ENCODE measurements at regions not wholly inside any gene's neighbourhood (a gene's known extent, or its start where the extent isn't known, plus 50 kb on each side); places are given as distances from the start of the nearest gene placed in this dataset.
"Not testable (repeated sequence)": the region's sequence is repeated elsewhere in the genome, so short reads cannot be mapped to it uniquely, and the experiment has no call there.

DNA sequence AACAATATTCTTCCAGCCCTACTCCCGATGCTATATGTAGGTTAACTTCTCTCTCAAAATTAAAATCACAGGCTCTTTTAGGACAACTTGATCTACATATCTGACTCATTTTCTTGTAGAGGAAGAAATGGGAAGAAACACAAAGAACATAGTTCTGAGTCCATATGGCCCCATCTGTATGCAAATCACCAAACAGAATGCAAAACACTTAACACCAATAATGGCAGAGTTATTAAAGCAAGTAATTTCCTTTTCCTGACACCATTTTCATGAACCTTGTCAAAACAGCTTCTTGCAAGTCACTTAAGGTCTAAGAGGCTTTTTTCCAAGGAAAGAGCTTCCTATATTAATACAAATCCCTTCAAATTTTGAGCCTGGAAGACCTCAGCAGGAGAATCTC lies 300.4 kb upstream of the CLEC14A start:
- no peak for DNase-seq

DNA sequence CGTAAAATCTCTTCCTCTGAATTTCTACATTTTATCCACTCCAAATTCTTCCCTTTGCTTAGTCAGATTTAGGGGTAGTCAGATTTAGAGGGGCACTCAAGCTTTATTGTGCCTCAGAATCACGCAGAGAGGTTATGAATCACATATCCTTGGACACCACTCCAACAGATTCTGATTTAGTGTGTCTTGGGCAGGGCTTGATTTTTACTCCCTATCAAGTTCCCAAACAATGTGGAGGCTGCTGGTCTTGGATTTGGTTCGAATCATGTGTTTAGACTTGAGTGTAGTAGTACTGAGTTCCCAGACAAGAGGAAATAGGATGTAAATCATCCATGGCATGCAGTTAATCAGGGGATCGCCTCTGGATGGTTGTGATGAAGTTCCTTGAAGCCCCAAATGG lies 298.1 kb upstream of the CLEC14A start:
- DNase-seq, result no peak

DNA sequence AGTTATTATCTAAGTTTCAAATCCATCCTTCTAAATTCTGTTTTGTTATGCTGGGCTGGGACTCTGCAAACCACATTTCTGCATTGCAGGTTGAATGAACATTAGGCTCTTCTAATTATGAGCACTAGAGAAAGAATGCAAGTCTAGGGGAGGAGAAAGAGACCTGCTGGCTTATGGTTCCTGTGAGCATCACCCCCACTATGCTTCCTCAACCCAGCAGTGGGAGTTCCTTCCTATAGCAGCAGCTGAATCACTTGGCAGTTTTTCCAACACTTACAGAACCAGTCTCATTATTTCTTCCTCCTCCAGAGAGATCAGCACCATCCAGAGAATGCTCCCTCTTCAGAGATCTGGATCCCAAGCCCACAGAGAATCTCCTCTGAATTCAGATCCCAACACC lies 297.7 kb upstream of the CLEC14A start:
- DNase-seq, result no peak

DNA sequence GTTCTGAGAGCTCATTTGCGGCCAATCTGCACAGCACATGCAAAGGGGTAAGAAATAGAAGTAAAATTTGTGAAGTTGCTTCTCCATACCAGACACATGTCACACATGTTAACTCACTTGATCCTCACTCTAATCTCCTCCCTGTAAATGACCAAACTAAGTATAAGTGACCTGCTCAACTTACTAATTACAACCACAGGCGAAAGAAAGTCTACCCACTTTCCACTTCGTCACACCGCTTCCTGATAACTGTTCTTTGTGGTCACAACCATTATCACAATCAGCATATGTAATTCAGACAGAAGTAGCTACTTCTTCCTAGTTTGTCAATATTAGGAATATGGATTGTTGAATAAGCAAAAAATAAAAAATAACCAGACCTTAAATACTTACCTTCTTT lies 293.7 kb upstream of the CLEC14A start:
- no peak for DNase-seq

DNA sequence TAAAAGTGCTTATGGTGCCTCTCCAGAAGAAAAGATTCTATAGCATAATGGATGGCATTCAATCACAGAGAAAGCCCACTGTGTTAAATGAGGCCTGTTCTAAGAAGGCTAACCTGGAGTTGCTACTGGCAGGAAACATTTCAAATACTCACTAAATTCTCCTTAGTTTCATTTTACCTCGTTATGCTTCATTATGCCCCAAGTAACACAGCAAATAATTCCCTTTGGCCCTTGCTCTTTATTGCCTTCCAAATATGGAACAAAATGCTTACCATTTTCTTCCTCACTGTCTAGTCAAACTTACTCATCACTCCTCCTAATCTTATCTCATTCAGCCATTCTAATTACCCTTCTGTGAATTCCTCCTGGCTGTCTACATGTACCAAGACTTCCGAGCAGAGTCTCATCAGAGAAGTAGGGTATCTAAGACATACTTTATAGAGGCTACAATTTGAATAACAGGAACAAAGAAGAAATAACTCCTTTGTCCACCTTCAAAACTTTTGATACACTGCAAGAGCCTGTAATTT lies 292.1 kb upstream of the CLEC14A start:
- DNase-seq, result no peak

DNA sequence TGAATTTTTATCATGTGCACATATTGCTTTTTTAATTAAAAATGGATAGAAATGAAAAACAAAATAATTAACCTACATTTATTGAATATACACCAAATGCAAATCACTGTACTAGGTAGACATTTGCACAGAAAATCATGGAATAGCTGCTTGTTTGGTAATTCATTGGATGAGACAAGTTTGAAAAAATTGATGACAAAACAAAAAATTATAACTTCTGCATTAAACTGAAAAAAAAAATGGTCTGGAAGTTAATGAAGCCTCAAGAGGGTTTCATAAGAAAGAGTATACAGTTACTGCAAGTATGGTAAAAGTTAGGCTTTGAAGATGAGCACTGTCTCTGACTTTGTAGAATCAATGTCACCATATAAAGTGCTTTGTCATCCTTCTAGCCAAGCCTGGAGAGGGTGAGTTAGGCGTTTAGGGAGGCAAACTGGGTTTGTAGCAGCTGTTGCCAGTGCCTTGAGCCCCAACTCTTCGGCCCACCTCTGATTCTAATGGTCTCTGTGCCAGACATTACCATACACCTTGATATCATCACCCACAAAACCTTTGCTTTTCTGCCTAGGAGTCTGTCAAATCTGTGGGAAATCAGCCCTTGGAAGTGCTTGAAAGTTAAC lies 291.1 kb upstream of the CLEC14A start:
- DNase-seq, result no peak

DNA sequence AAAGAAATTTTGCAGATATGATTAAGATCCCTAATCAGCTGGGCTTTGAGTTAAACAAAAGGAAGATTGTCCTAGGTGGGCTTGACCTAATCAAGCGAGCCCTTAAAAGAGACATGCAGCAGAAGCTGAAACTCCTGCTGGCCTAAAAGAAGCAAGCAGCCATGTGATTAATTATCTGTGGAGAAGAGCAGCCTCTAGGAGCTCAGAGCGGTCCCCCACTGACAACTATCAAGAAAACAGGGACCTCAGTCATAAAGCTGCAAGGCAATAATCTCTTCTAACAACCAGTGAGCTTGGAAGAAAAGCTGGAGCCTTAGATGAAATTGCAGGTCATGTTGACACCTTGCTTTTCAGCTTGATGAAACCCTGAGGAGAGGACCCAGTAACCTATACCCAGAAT lies 288.9 kb upstream of the CLEC14A start:
- no peak for DNase-seq

DNA sequence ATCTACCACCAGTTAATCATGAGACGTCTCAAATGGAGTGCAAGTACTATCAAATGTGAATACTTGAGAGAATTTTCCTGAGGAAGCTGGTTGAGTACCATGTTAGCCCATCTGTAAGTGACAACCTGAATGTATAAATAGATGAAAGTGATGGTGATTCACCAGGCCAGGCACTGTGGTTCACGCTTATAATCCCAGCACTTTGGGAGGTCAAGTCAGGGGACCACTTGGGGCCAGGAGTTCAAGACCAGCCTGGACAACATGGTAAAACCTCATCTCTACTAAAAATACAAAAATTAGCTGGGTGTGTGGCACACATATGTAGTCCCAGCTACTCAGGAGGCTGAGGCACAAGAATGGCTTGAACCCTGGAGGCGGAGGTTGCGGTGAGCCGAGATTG lies 288.0 kb upstream of the CLEC14A start:
- not testable (repeated sequence) for DNase-seq

DNA sequence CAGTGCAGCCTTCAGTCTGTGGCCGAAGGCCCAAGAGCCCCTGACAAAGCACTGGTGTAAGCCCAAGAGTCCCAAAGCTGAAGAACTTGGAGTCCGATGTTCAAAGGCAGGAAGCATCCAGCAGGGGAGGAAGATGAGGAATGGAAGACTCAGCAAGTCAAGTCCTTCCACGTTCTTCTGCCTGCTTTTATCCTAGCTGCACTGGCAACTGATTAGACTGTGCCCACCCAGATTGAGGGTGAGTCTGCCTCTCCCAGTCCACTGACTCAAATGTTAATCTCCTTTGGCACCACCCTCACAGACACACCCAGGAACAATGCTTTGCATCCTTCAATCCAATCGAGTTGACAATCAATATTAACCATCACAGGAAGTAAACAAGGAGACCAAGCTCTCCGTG lies 282.2 kb upstream of the CLEC14A start:
- DNase-seq, result not testable (repeated sequence)

DNA sequence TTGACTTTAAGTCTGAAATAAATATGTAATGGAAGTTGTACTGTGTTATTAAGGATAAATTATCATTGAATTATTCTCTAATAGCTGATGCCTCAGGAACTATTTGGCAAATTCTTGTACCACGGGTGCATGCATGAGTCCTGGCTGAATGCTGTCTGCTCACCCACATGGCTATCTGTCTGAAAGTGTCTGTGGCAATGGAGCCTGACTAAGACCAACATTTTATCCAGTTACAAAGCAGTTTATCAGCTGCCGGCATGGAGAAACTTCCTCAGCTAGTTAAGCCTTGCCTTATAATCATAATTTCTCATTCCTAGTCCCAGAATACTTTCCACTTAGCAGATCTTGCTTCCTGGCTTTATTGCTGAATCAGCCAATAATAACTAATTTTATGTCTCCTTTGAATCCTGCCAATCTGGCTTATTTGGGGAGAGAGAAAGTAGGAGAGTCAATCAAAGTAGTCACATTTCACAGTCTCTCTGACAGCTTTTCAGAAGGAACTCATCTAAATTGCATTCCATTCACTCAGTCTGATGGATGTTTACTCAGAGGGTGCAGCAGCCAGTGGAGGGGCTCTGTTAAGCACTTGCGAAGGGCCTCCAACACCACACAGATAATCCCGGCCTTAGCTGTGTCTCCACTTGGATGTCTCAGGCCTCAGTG lies 280.6 kb upstream of the CLEC14A start:
- DNase-seq, result no peak

DNA sequence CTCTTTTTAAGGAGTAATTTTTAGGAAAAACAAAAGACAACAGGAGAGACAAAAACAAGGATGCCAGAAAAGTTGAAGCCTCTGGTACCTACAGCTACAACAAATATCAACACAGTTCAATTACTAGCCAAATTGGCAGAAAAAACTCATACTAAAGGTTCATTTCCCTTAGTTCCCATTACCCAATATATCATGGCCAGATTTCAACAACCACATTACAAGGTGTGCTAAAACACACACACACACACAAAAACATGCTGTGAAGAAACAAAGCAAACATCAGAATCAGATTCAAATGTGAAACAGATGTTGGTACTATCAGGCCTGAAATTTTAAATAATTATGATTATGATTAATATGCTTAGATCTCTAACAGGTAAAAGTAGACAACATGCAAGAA lies 272.7 kb upstream of the CLEC14A start:
- DNase-seq, result no peak

DNA sequence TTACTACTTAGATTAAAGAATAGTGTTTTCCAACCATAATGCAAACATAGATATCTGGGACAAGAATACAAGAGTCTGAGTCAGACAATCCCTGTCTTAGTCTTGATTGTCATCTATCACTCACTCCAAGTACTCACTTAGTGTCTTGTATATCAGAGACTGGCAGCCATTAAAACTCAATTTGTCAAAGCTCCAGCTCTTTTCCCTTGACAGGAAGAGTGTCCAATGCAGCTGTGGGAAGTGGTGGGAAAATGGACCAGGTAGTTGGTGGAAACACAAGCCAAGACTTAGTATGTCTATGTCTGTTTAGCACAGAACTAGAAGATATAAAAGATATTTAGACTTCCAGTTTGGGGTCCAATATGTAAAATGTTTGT lies 271.6 kb upstream of the CLEC14A start:
- no peak for DNase-seq

DNA sequence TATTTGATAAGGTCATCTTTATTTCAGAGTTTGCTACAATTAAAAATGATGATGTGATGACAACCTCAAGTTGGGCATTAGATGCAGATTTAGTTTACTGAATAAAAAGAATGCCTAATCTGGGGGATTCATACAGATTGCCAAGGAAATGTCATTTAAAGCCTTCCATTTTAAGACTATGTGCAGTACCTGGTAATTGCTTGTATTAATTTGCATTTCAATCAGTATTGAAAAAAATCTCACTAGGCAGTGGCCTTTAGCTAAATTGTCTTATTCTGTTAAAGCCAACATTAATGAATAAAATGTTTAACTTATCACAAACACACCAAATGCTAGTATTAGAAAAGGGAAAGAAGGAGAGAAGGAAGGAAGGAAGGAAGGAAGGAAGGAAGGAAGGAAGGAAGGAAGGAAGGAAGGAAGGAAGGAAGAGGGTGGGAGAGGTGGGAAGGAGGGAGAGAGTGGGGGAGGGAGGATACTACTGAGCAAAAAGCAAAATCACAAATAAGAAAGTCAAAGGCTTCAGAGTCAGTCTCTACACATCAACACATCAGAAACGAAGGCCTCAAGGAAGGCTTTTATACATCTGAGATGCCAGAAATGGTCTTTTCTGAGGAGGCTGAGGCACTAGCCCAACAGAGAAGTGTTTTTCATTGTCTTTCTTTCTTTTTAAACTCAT lies 271.1 kb upstream of the CLEC14A start:
- DNase-seq, result no peak

DNA sequence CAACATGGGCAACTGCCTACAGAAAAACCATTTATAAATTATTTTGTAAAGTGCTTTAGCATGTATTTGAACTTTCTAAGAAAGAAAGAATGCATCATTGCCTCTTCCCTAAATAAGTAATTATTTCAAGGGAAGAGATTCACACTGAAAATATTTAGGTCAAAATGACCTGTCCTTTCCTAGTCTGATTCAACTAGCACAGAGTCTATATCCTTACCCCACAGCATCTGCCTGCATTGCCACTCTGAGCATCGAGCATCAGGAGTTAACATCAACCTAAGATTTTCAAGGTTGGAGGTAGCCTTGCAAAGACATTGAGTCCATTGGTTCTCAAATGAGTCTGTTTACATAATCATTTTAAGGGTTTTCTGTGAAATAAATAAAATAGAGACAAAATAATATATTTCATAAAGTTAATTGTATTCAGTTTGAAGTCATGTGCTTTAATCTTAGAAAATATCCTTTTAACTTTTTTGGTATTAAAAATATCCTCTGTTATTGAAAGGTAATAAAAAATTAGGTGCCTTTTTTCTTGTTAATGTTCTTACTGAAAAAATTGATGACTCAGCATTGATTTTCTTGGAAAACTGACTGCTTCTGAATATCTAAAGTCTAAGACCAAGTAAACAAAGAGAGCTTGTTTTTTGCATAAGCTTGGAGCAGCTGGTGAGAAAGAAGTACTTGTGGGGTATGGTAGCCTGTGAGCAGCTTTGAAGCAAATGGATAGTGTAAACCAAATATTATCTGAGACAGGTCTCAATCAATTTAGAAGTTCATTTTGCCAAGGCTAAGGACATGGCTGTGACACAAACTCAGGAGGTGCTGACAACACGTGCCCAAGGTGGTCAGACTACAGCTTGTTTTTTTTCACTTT lies 269.0 kb upstream of the CLEC14A start:
- DNase-seq, result no peak

DNA sequence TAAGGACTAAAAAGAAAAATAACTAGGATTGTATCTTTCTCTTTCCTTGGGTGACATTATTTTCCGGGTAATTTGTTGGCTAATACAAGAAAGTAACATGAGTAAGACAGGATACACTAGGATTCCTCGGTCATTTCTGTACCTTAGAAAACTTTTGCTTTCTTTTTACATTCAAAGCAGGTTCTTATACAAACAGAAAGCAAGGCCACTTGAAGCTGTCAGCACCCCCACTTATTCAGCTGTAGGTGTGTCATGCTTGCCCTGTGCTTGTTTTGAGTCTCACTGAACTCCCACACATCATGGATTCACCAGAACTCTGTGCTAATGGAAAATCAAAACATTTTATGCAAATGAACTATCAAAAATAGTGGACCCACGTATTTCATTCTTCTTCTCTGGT lies 266.8 kb upstream of the CLEC14A start:
- DNase-seq, result no peak

DNA sequence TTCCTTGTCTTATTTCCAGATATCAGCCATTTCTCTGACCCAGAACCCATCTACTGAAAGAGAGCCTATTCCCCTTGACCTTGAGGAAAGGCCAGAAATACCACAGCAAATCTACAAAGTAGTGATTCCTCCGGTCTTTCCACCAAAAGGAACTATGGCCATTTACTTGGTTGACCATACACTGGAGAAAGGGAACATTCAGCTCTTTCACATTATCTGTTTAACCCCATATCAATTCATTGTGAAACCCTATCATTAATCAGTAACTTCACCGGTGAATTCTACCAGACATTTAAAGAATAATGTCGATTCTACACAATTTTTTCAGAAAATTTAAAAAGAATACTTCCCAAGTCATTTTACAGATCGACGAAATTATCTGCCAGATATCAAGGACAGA lies 265.7 kb upstream of the CLEC14A start:
- no peak for DNase-seq

DNA sequence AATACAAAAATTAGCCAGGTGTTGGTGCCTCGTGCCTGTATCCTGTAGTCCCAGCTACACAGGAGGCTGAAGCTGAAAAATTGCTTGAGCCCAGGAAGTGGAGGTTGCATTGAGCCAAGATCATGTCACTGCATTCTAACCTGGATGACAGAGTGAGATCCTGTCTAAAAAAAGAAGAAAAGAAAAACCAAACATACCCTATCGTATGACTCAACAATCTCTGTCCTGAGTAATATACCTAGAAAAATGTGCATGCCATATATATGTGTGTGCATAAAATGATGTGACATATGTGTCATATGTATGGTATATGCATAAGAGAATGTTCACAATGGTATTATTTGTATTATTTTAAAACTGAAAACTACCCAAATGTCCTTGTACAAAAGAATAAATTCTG lies 261.5 kb upstream of the CLEC14A start:
- DNase-seq, result no peak

DNA sequence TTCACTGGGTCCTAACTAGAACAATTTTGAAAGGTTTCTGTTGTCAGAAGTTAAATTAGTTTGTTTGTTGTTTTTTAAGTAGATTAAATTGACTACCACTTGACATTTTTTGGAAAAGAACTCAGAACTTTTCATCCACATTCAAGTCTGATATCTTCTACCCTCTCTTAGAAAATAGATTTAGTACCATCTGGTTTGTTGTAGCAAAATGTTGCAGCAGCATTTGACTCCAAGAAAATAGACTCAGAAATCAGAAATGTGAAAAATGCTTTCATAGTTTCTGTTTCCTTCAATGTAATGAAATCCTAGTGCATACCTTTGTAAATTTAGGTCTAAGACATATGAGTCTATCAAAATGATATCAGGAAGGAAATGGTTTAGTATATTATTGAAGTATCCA lies 256.3 kb upstream of the CLEC14A start:
- no peak for DNase-seq

DNA sequence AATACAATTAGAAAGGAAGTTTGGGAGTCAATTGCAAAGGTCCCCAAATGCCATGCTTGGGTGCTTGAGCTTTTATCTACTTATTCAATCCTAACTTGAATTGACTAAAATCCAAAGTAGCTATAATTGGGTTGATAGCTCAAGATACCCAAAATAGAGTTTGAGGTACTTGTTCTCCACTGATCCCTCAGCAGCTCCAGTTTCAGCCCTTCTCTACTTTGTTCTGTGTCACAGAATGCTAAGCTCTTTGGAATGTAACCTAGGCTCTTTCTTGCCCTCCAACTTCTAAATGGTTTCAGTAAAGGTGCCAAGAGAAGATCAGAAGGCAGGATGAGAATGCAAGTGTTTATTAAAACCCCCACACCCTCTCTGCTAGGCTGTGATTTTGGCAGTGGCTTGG lies 251.4 kb upstream of the CLEC14A start:
- no peak for DNase-seq

DNA sequence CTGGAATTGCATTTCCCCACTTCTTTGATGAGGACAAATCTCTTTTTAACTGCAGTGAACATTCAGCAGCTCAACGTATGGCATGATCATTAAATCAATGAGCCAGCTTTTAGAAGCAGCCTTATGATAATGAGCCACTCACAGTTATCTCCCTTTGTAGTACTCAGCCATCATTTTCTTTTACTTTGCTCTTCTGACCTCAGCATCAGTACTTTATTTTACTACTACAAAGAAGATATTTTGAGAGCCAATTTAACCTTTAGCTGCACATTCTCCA lies 250.0 kb upstream of the CLEC14A start:
- no peak for DNase-seq

DNA sequence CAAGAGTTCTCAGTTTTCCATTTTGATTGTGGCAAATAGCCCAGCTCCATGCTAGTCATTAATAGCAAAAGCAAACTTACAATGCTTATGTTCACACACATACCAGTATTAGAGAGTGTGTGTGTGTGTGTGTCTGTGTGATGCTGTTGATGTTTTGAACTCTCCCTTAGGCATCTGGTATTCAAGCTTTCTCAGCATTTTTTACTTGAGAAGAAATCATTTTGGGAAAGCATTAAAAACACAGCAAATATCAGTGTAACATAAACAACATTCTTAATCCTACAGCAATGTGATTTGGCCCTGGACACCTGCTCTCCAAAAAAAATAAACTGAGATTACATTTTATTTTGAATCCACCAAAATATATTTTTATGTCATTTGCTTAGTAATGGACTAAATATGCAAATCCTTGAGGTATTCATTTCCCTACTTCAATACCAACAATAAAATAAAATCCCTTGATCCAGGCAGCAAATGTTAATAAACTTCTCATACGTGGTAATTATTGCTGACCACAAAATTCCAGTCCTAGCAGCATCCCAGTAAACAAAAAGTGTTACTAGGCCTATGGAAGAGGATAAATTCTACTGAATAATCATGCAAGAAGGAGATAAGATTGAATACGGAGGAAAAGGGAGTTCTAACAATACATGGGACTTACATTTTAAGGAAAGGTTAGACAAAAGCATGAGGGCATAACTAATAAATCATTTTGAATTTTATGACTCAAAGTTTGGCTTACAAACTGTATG lies 249.5 kb upstream of the CLEC14A start:
- no peak for DNase-seq

DNA sequence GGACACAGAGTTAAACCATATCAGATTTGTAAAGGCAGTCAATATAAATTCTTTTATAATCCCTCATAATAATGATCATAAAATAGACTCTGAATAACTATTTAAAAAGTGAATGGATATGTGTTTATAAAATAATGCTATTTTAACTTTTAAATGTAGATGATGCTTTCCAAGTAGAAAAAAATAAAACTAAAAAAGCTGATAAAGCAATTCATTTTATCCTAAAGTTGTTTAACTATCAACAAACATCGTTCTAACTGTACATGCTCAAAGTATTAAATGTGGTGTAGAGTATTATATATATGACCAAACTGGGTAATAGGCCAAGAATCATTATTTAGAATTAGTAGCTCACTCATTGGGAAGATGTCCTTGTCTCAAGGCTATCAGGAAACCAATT lies 248.3 kb upstream of the CLEC14A start:
- no peak for DNase-seq

DNA sequence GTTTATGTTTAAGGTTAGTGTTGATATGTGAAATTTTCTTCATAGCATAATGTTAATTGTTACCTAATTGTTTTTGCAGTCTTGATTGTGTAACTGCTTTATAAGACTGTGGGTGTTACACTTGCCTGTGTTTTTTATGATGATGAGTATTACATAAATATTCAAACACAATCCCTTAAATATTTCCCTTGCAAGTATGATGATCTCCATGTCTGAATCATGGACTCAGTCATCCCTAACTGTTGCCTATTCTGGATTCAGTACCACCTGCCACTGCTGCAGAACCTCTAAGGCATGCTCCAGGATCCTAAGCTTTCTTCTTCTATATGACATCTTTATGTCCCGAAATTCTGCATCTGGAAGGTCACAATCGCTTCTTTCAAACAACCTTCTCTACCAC lies 246.3 kb upstream of the CLEC14A start:
- DNase-seq, result no peak

Data from CD4-positive, alpha-beta T cell treated with Interleukin-4 for 1 hour (primary cell).